GM12878 (cell line): ENCODE measurements at regions not wholly inside any gene's neighbourhood (a gene's known extent, or its start where the extent isn't known, plus 50 kb on each side); places are given as distances from the start of the nearest gene placed in this dataset.

Experiments used
- ATAC-seq: fragments of 200-7000 bp; cut with Tn5 transposase; 3 replicates; pipeline ENCODE4 v1.9.1; 2020; ENCODE audit warnings: mild to moderate bottlenecking, moderate library complexity
- BruUV-seq: library from RNA; stranded (reverse); fragments of 400-500 nt; replicated peaks from 2 replicates; lab custom pipeline; 2021; lab: Mats Ljungman, UMichigan
- CTCF ChIA-PET: fragments of 300-600 bp; sonication (Branson Sonifier 250); formaldehyde crosslinking; extraction: SDS; loops from one replicate; lab custom pipeline; 2021; ENCODE audit warnings: inconsistent platforms; lab: Yijun Ruan, JAX
- POLR2A ChIA-PET: fragments of 350-600 bp; formaldehyde crosslinking; extraction: SDS; loops from one replicate; lab custom pipeline; 2021; ENCODE audit warnings: inconsistent platforms; lab: Charles Lee
- RAD21 ChIA-PET: fragments of 300-600 bp; sonication (Branson Sonifier 250); formaldehyde crosslinking; loops from one replicate; lab custom pipeline; 2023; ENCODE audit warnings: antibody characterized with exemption; ENCODE audit not compliant: unreplicated experiment; lab: Charles Lee
- SMC1A ChIA-PET: fragments of 300-600 bp; sonication (Branson Sonifier 250); formaldehyde crosslinking; loops from one replicate; lab custom pipeline; 2023; ENCODE audit not compliant: unreplicated experiment, uncharacterized antibody; lab: Charles Lee
- DNase-seq: peaks from one replicate; pipeline ENCODE4 v3.0.0-alpha.2; 2011; ENCODE audit warnings: low read depth, low spot score
- FAIRE-seq: peaks from 3 replicates; lab custom pipeline; 2011; peaks lifted over from hg19 to GRCh38; lab: Jason Lieb, UNC
- H2AFZ ChIP-seq: 2 replicates; pipeline ENCODE4 v1.6.0; 2011; ENCODE audit warnings: low read depth, low read length, control low read depth; ENCODE audit not compliant: control insufficient read depth
- H3K27ac ChIP-seq: 2 replicates; pipeline ENCODE4 v1.5.1; 2011; ENCODE audit warnings: control low read depth; ENCODE audit not compliant: control insufficient read depth, insufficient read depth
- H3K27me3 ChIP-seq, 2 experiments: replicated peaks in 1 of 2; 2 replicates each; pipeline versions ENCODE4 v1.6.0 to v1.6.1; 2011; ENCODE audit warnings: low read length in 1 of 2; ENCODE audit not compliant: control insufficient read depth in 2 of 2, insufficient read depth in 2 of 2
- H3K36me3 ChIP-seq, 2 experiments: 2 replicates each; pipeline ENCODE4 v1.5.1; 2011; ENCODE audit warnings: low read length in 1 of 2; ENCODE audit not compliant: control insufficient read depth in 2 of 2, insufficient read depth in 2 of 2
- H3K4me1 ChIP-seq: 2 replicates; pipeline ENCODE4 v1.6.1; 2011; ENCODE audit warnings: mild to moderate bottlenecking, low read length, moderate library complexity, mixed read lengths; ENCODE audit not compliant: control insufficient read depth, insufficient read depth
- H3K4me2 ChIP-seq: 2 replicates; pipeline ENCODE4 v1.6.0; 2011; ENCODE audit warnings: control low read depth; ENCODE audit not compliant: control insufficient read depth, insufficient read depth
- H3K4me3 ChIP-seq: fragments of 200-600 bp; sonication (generic); 2 replicates; pipeline ENCODE4 v1.5.1; 2016
- H3K79me2 ChIP-seq: 2 replicates; pipeline ENCODE4 v1.6.0; 2011; ENCODE audit warnings: low read length; ENCODE audit not compliant: control insufficient read depth, insufficient read depth
- H3K9ac ChIP-seq: 2 replicates; pipeline ENCODE4 v1.8.0; 2011; ENCODE audit warnings: low read length, control low read depth, mixed read lengths; ENCODE audit not compliant: control insufficient read depth, insufficient read depth
- H3K9me3 ChIP-seq: replicated peaks from 3 replicates; pipeline ENCODE4 v1.5.1; 2011; ENCODE audit warnings: mild to moderate bottlenecking, low read length; ENCODE audit not compliant: control insufficient read depth, insufficient read depth
- H4K20me1 ChIP-seq: 2 replicates; pipeline ENCODE4 v1.6.0; 2011; ENCODE audit not compliant: control insufficient read depth, insufficient read depth
- CEBPZ ChIP-seq: fragments of 150-350 bp; IDR thresholded peaks from 2 replicates; pipeline ENCODE4 v1.6.1; 2016; ENCODE audit warnings: low read depth, low read length
- POU2F2 ChIP-seq: IDR thresholded peaks from 3 replicates; pipeline ENCODE4 v1.6.1; 2011; ENCODE audit warnings: low read depth, mild to moderate bottlenecking, low read length, borderline replicate concordance
- RAD51 ChIP-seq: fragments of 450-650 bp; IDR thresholded peaks from 2 replicates; pipeline ENCODE4 v1.6.1; 2016; ENCODE audit warnings: moderate library complexity, mild to moderate bottlenecking, inconsistent platforms
- YY1 ChIP-seq: IDR thresholded peaks from 2 replicates; pipeline ENCODE4 v1.6.1; 2011; ENCODE audit warnings: low read depth, mild to moderate bottlenecking, low read length
- WGBS: methylation state at CpG from one replicate; pipeline ENCODE4 v1.1.6; 2016; ENCODE audit warnings: low lambda C conversion rate; ENCODE audit not compliant: insufficient replicate concordance, insufficient coverage; ENCODE audit errors: missing lambda C conversion rate; 5-methylcytosine and 5-hydroxymethylcytosine counted together
- in situ Hi-C: fragments of 300-500 bp; cut with MboI; formaldehyde crosslinking; loops from 9 replicates; pipeline ENCODE4 v1.14.3; 2018; ENCODE audit warnings: mixed read lengths
- intact Hi-C: fragments of 100-400 bp; cut with micrococcal nuclease; formaldehyde crosslinking; loops from one replicate; pipeline ENCODE4 v1.14.2; 2022; ENCODE audit not compliant: unreplicated experiment
- TF ChIP-seq, protein P1 (sequence below): IDR thresholded peaks from 2 replicates; pipeline ENCODE4 v1.6.1; 2011; ENCODE audit warnings: borderline replicate concordance, low read depth, mild to moderate bottlenecking, moderate library complexity, low read length; ENCODE audit not compliant: insufficient read depth, poor library complexity, severe bottlenecking
- TF ChIP-seq, protein P2 (sequence below): fragments of 450-650 bp; IDR thresholded peaks from 2 replicates; pipeline ENCODE4 v1.6.1; 2018; ENCODE audit warnings: borderline replicate concordance, mild to moderate bottlenecking; ENCODE audit not compliant: partially characterized antibody

GRCh38 chr15:38823263-38823662, 258.6 kb upstream of the RASGRP1 start (continued):
- no peak for TF ChIP-seq CEBPZ
- TF ChIP-seq RAD51, result no peak
- TF ChIP-seq, protein P1, sequence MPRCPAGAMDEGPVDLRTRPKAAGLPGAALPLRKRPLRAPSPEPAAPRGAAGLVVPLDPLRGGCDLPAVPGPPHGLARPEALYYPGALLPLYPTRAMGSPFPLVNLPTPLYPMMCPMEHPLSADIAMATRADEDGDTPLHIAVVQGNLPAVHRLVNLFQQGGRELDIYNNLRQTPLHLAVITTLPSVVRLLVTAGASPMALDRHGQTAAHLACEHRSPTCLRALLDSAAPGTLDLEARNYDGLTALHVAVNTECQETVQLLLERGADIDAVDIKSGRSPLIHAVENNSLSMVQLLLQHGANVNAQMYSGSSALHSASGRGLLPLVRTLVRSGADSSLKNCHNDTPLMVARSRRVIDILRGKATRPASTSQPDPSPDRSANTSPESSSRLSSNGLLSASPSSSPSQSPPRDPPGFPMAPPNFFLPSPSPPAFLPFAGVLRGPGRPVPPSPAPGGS, result no peak
- TF ChIP-seq POU2F2, result no peak

DNA sequence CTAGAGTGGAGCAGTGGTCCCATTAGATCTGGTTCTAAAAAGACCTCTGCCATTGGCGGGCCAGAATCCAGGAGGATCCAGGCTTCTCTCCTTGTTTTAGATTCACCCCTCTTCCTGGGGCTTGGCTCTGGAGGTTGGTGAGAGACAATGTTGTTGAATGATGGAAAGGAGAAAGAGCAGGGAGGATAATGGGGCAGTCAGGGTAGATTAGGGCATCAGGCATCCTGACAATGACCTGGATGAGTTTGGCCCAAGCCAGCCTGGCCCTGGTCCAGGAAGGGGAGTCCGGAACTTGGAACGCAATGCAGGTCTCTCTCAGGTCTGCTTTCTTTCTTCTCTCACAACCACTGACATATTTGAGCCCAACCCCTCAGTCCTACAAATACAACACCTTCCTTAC, 260.1 kb upstream of the RASGRP1 start:
- ATAC-seq, result no peak
- ChIA-PET CTCF (no interaction called here), SMC1A (no interaction called here), POLR2A (no interaction called here), RAD21 (no interaction called here)
- peaks cover 0 to 3% of the 10 kb centered on the region in 2 experiments; a peak in 1 of 4 replicates for H3K27me3 ChIP-seq
- H3K9me3 ChIP-seq, result no peaks in the 10 kb centered on the region
- no peak for TF ChIP-seq YY1
- TF ChIP-seq, protein P2, sequence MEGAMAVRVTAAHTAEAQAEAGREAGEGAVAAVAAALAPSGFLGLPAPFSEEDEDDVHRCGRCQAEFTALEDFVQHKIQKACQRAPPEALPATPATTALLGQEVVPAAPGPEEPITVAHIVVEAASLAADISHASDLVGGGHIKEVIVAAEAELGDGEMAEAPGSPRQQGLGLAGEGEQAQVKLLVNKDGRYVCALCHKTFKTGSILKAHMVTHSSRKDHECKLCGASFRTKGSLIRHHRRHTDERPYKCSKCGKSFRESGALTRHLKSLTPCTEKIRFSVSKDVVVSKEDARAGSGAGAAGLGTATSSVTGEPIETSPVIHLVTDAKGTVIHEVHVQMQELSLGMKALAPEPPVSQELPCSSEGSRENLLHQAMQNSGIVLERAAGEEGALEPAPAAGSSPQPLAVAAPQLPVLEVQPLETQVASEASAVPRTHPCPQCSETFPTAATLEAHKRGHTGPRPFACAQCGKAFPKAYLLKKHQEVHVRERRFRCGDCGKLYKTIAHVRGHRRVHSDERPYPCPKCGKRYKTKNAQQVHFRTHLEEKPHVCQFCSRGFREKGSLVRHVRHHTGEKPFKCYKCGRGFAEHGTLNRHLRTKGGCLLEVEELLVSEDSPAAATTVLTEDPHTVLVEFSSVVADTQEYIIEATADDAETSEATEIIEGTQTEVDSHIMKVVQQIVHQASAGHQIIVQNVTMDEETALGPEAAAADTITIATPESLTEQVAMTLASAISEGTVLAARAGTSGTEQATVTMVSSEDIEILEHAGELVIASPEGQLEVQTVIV, result no peak
- WGBS, result 0% methylated on average over 3 of the region's 3 CpGs
- DNase-seq, result no peak
- intact Hi-C loops (no loop called here), in situ Hi-C loops (loop anchor here (25.0 kb wide), 1 partner anchor 763 kb away; the partner anchor contains the start of gene THBS1)
- no peaks in the 10 kb centered on the region for H4K20me1 ChIP-seq
- H2AFZ ChIP-seq, result no peak overlapping the region
- H3K79me2 ChIP-seq, result no peaks in the 10 kb centered on the region
- no peak overlapping the region for H3K4me2 ChIP-seq
- no peaks in the 10 kb centered on the region for H3K36me3 ChIP-seq
- FAIRE-seq, result no peak
- H3K4me3 ChIP-seq, result no peak overlapping the region
- BruUV-seq, result no TSS peak
- no peak overlapping the region for H3K9ac ChIP-seq
- H3K27ac ChIP-seq, result no peak overlapping the region
- H3K4me1 ChIP-seq, result no peaks in the 10 kb centered on the region
